ENCODE measurements at regions not wholly inside any gene's neighbourhood (a gene's known extent, or its start where the extent isn't known, plus 50 kb on each side); places are given as distances from the start of the nearest gene placed in this dataset.

GRCh38 chr6:138722425-138723371, 50.9 kb upstream of the CCDC28A start:
- TF ChIP-seq, protein P1, sequence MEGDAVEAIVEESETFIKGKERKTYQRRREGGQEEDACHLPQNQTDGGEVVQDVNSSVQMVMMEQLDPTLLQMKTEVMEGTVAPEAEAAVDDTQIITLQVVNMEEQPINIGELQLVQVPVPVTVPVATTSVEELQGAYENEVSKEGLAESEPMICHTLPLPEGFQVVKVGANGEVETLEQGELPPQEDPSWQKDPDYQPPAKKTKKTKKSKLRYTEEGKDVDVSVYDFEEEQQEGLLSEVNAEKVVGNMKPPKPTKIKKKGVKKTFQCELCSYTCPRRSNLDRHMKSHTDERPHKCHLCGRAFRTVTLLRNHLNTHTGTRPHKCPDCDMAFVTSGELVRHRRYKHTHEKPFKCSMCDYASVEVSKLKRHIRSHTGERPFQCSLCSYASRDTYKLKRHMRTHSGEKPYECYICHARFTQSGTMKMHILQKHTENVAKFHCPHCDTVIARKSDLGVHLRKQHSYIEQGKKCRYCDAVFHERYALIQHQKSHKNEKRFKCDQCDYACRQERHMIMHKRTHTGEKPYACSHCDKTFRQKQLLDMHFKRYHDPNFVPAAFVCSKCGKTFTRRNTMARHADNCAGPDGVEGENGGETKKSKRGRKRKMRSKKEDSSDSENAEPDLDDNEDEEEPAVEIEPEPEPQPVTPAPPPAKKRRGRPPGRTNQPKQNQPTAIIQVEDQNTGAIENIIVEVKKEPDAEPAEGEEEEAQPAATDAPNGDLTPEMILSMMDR (IDR thresholded peaks at IDR 0.05; ENCODE audit: low read depth, low read length, missing control alignments) = no peak
- no peak for DNase-seq (ENCODE audit: low read depth)

More at GRCh38 chr6:138722425-138723371, 50.9 kb upstream of the CCDC28A start:
- H3K4me3 ChIP-seq (ENCODE audit: low read depth, low read length) = no peak overlapping the region
